Ovary (tissue), 3 donors: ENCODE measurements at regions not wholly inside any gene's neighbourhood (a gene's known extent, or its start where the extent isn't known, plus 50 kb on each side); places are given as distances from the start of the nearest gene placed in this dataset.

Experiments used
- CTCF ChIP-seq, 3 donors: fragments of 450-650 bp in 2 of 3; fragments of 200-600 bp in 1 of 3; IDR thresholded peaks; one replicate each; pipeline versions ENCODE4 v1.5.1 to v1.8.0; 2016 to 2022; ENCODE audit warnings: antibody characterized with exemption in 3 of 3, mild to moderate bottlenecking in 1 of 3
- POLR2A ChIP-seq: fragments of 450-650 bp; IDR thresholded peaks from one replicate; pipeline ENCODE4 v1.6.1; 2017; ENCODE audit warnings: antibody characterized with exemption, mild to moderate bottlenecking, moderate library complexity
- donor health status: DM: no; HTN: no; CAD: no.

DNA sequence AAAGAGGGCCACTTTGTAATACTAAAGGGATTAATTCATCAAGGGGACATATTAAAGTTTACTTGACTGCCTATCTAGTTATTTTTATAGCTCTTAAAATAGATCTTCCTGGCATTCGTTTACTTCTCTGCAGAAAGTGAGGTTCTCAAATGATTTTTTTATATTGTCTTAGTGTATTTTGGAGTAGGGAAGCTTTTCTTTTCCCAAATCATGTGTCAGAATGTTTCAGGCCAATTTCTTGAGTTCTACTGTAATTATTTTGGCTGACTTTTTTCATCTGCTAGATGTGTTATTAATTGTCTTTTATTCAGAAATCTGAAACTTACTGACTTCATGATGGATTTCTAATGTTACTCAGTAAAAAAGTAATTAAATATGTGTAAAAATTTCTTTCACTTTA lies 60.2 kb upstream of the FBXL7 start:
- no peak for TF ChIP-seq CTCF (IDR thresholded peaks at IDR 0.05)
- TF ChIP-seq POLR2A, result no peak
